ENCODE measurements at regions not wholly inside any gene's neighbourhood (a gene's known extent, or its start where the extent isn't known, plus 50 kb on each side); places are given as distances from the start of the nearest gene placed in this dataset.
"Not testable (repeated sequence)": the region's sequence is repeated elsewhere in the genome, so short reads cannot be mapped to it uniquely, and the experiment has no call there.

DNA sequence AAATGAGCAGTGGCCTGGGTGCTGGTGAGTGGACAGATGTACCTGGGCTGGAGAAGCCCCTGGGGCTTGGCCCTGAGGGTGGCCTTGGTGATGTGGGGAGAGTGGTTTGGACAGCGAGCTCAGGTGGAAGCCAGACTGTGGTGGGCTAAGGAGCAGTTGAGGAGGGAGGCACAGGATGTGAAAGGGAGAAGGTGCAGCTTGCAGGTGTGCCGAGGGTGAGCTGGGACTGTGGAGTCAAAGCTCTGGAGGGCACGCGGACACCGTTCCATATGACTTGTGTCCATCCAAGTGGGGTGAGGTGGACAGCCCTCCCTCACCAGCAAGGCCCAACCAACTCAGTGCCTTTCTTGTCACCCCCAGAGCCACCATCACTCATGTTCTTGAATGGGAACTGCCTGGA is 170.8 kb upstream of the ZNF267 start:
- DNase-seq = no peak

DNA sequence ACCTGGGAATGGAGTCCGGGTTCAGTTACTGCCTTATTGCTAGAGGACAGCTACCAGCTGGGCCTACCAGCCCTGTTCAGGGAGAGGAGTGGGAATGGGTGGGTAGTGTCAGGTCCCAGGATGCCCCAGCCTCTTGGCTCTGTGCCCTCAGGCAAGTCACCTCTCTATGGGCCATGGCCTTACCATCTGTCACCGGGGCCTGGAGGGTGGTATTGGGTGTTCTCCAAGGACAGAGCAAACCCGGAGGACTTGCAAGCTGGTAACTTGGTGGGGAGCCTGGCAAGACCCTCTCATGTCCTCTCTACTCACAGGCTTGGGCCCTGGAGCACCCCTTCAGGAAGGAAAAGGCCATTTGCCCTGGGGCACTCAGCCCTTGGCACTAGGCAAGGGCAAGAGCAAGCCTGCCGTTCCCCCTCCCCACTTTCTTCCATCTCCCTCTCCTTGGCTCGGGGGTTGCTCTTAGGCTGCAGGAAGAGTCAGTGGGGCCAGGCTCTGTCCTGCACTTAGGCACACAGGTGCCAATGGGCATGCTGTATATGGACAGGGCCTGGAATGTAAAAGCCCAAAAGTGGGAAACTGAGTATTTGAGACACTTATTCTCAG is 170.0 kb upstream of the ZNF267 start:
- DNase-seq = no peak

DNA sequence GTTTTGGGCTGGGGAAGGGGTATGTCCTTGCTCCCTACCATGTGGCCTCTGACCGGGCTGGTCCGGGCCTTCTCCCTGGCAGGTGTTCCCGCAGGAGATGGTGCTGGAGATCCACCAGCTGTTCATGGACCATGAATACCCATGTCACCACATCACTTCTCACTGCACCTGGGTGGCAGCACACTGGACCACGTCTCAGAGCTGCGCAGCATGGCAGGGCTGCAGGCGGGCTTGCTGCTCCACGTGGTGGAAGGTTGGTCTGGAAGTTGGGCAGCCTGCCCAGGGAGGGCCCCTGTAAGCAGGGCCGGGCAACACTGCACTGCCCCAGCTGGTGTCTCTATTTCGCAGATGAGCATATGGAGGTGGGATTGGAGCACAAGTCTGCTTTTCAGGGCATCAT is 169.5 kb upstream of the ZNF267 start:
- DNase-seq = no peak

DNA sequence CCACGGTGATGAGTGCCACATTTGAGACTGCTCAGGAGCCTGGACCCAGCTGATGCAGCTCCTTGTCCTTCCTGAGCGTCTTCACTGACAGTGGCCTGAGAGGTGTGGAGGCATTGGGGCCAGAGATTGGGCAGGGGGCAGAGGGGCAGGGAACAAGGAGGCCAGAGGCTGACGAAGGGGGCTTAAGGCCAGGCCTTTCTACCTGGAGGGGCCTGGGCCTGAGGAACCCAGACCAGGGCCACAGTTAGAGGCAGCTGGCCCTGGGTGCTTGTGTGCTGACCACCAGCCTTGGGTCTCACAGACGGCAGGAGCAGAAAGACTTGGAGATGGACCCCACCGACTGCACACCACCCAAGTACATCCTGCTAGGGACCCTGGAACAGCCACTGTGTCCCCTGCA is 168.2 kb upstream of the ZNF267 start:
- DNase-seq = no peak

DNA sequence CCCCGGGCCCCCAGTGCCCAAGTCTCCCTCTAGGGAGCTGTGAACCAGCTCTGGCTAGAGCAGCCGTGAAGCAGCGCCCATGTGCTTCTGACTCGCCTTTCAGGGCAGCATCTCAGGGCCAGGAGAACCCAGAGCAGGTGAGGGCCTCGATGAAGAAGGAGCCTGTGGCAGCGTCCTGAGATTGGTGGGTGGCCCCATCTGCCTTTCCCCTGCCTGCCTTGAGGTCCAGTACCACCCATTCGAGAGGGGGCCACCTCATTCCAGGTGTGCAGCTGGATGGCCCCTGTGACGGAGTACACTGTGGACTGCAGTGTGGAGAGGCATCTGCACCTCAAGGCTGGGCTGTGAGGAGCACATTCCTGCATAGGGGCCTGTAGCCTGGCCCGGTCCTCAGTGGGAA is 167.3 kb upstream of the ZNF267 start:
- DNase-seq = no peak

DNA sequence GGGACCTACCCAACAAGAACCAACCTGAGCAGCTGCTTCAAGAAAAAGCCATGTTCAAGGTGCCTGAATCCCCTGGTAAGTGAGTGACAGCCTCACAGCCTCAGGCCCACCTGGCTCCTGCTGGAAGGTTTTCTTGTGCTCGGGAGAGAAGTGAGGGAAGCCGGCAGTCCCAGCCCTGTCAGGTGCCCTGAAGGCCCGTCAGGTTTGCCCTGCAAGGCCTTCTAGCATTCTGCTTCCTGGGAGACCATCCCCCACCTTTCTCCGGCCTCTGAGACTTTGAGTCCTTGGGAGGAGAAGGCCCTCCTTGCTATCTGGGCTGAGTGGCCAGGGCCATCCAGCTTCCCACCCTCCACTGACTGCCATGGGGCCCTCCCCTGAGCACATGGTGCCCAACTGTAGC is 166.7 kb upstream of the ZNF267 start:
- no peak for DNase-seq

DNA sequence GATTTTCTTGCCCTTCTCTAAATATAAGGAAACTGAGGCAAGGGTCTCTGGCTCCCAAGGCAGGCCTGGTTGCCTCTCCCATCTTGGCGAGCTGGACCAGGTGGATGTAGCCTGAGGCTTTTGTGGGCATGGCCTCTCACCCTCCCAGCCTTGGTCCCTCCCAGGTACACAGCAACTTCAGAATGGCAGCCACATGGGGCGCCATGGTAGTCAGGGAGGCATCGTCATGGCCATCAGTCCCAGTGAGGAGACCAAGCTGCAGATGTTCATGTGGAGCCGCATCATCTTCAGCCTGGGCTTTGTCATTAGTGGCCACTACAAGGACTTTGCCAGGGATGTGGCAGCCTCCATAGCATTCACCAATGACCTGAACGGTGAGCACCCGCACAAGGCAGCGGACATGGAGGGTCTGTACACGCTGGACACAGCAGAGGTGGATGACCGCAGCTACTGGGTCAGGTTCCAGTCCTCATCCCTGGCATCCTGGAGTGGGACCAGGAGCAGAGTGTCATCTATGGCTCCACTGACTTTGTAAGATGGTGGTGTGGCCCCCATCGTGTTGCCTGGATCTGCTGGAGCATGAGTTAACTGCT is 165.8 kb upstream of the ZNF267 start:
- DNase-seq = no peak

DNA sequence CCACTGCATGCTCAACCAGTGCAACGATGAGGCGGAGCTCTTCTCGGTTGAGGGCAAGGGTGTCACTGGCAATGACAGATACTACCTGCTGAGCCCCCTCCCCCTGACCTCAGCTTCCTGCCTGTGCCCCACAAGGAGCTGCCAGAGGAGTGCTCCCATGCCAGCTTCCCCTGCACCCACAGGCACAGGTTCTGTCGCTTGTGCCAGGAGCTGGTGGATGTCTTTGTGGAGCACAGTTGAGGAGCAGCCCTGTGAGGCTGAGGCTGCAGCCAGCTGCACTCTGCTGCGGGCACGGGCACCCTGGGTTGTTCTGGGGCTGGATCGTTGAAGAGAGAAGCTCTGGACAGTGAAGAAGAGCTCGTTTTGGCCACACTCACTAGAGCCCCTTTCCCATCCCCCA is 165.3 kb upstream of the ZNF267 start:
- DNase-seq = no peak

DNA sequence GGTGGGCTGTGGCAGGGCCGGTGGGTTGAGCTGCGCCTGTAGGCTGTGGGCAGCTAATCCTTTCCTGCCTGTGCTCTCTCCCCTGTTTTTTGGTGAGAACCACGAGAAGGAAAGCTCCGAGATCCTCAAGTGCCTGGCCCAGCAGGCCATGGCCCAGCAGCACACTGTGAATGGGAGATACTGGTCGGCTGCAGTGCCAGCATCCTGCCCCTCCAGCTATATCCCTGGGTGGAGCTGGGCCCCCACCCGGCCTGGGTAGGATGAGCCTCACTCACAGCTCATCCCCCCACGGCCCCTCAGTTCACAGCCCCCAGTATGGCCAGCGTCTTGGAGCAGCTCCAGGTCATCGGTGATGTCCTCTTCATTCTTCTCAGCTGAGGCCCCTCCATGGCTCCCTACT is 164.4 kb upstream of the ZNF267 start:
- DNase-seq = no peak

DNA sequence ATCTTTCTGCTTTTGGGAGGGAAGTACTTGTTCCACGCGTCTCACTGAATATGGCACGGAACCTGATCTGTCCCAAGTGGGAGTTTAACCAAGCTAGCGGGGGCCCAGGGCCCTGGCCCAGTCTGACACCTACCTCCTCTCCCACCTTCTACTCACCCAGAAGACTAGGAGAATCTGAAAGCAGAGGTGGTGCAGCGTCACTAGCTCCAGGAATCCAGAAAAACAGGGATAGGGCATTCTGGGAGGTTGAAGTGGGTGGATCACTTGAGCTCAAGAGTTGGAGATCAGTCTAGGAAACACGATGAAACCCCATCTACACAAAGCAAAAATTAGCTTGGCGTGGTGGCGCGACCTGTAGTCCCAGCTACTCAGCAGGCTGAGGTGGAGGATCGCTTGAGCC is 163.5 kb upstream of the ZNF267 start:
- no peak for DNase-seq

DNA sequence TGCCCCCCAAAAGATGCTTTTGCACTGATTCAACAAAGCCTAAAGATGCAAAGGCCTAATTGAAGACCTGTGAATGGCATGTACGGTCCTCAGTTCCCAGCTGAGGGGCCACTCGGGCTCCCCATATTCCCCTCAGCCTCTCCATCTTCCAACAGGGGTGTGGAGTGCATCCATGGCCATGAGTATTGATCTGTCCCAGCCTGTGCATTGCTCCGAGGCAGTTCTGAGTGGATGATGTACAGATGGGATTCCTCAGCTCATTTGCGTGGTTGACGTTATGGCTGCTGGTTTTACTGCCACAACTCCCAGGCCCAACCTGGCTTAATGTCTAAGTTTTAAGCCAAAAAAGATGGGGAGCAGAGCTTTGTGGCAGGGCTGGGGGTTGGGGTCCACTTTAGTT is 162.7 kb upstream of the ZNF267 start:
- DNase-seq = no peak

DNA sequence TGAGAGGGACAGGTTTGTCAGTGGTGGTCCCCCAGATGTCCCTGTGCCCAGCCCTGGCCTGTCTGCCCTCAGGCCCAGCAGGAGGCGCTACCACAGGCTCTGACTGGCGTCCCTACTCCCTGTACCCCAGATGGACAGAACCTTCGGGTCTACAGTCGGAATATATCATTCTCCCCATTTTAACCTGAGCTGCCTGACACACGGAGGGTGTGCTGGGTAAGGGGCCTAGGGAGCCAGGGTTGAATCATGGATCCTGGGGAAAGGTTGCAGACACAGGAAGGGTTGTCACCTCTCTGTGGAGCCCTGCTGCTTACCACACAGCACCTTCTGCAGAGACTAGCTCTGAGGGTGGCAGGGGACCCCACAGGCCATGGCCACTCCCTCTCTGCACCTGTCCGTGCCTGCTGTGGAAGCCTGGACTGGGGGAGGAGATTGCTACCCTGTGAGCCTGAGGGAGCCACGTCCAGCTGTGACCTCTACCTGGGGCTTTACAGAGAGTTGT is 162.2 kb upstream of the ZNF267 start:
- DNase-seq = no peak

DNA sequence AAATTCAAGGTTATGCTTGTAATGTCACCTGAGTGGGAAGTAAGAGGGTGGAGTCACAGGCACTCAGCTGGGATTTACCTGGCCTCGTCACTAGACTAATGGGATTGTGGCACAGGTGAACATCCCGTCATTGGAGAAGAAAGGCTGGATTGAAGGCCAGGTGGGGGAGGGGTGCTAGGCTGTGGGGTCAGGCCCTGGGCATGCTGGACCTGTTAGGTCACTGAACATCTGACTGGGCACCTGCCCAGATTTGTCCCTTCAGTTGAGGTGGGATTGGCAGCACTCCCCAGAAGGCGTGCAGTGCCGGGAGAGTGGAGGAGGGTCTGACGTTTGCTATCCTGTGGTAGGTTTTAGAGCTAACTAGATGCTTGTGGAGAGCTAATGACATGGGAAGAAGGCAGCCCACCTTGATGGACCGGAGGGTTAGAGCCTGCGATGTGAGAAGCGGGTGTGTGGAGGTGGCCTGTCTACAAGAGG is 161.5 kb upstream of the ZNF267 start:
- no peak for DNase-seq

DNA sequence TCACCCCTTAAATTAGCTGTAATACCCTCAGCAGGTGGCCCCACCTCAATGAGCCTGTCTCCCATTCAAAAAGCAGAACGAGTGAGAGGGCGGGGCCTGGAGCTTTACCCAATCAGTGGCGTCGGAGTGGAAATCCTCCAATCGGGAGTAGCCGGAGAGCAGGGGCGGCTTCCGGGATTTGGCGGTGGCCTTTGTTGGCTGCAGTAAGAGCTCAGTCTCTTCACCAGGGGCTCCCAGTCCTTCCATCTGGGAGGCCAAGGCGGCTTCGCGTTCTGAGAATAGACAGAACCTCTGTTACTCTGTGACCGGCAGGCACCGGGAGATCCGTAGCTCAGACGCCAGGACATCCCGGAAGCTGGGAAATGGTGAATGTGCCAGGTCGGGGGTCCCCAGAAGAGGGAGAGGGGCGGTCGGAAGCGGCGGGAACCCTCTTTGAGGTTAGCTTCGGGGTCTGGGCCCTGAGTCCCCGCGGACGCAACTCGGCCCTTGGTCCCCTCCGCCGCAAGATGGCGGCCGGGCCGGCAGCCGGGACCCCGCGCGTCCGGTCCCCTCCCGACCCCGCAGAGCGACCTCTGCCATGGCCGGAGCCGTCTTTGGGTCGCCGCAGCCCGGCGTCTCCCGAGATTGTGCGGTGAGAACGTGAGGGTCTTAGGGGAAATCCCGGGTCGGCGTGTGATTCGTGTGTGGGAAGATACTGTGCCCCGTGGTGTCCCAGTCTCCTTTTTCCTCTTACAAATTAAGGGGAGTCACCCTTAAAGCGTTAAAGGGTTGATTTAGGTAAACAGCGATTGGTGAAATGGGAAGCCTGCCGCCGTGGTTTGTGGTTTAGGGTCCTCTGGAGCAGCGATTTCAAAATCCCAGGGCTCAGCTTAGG is 160.3 kb upstream of the ZNF267 start:
- DNase-seq = peak; percentile 97

DNA sequence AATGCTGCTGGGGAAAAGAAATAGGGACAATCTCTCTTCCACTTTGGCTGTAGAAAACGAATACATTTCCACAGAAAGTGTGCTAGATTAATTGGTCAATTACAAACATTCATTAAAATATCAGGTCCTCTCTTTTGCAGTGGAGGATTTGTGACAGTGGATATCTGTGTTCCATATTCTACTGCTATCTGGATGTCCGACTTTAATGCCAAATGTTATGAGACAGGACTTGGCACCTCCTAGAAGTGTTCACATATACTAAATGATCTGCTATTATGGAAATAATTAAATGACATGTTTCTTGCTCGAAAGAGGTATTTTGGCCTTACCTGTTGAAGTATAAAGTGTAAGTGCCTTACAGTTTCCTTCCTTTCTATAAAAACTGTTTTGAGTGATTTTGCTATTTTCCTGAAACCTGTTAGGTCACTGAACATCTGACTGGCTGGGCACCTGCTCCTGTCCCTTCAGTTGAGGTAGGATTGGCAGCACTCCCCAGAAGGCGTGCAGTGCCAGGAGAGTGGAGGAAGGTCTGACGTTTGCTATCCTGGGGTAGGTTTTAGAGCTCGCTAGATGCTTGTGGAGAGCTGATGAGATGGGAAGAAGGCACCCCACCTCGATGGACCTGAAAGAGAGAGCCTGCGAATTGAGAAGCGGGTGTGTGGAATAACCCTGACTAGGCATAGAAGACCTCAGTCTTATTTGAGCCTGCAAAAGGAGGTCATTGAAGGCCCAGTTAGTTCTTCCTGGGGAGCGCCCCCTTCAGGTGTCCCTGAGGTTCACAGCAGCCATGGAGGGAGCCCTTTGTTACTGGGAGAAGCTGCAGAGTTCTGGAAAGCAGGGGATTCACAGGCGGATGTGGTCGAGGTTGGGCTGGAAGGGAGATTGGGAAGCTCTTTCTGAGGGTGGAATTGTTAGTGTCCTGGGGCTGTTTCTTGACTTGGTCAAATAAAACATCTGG is 159.4 kb upstream of the ZNF267 start:
- no peak for DNase-seq

DNA sequence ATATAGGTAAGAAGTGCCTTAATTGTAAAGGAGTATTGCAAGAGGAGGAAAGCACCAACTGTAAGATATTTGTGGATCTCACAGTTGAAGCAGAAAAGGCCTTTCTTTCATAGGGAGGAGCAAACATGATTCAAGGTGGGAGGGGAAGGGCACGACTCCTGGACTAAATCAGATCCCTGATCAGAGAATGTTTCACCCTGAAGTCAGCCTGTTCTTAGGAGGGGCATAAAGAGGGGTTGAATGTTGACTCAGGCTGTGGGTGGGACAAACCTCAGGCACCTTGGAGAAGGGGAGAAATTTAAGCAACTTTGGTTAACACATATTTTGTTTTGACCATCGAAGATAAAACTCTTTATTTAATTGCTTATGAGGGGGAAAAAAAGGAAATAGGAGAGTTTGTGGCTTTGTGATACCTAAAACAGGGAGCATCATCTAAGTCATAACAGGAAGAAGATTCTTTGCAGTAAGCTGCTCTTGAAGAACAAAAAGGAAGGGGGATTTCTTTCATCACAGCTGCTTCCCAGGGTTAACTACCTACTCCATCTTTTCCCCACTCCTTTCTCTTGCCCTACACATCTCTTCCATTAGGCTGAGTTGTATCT is 158.6 kb upstream of the ZNF267 start:
- DNase-seq = no peak

DNA sequence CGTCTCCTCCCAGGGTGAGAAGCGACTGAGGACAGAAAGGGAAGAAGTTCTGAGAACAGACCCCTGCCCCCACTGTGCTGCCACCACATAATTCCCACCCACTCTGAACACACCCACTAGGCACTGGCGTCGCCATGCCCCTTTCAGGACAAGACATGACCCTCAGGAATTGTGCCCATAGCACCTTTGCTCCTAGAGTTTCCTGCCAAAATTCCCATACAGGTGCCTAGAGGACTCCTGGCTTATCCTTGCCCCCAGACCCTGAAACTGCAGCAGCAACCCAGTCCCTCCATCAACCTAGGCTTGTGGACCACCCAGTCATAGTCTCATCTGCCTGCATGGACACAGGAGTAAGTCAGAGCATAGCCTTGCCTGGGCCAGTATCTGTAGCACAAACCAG is 157.7 kb upstream of the ZNF267 start:
- DNase-seq = no peak

DNA sequence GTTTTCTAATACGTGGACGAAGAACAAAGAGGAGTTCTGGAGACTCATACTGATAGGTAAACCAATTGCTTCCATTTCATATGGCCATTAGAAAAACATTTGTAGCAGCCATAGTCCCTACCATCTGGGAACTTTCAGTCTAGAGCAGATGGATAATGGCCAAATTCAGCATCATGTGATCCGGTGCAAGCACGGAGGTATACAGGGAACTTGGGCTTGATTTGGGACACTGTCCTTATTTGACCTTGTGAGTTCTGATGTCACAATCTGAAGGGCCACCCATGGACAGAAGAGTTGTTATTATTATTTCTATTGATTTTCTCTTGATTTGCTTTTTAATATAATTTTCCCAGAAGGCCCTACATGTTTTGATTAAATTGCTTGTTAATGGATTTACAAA is 154.6 kb upstream of the ZNF267 start:
- DNase-seq = no peak

DNA sequence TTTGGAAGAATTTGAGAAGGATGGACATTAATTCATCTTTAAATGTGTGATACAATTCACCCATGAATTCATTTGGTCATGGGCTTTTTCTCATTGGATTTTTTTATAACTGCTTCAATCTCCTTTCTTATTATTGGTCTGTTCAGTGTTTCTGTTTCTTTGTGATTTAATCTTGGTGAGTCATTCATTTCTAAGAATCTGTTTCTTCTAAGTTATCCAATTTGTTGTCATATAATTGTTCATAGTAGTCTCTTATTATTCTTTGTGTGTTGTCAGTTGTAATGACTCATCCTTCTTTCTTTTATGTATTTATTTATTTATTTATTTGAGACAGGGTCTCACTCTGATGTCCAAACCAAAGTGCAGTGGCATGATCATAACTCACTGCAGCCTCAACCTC is 146.1 kb upstream of the ZNF267 start:
- DNase-seq = no peak

DNA sequence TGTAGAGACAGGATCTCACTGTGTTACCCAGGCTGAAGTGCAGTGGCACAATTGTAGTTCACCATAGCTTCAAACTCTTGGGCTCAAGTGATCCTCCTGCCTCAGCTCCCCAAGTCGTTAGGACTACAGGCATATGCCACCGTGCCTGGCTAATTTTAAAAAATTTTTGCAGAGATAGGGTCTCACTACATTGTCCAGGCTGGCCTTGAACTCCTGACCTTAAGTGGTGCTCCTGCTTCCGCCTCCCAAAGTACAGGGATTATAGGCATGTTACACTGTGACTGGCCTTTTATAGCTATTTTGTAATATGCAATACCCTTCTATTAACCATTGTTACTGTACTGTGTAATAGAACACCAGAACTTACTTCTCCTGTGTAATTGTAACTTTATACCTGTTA is 139.3 kb upstream of the ZNF267 start:
- no peak for DNase-seq

DNA sequence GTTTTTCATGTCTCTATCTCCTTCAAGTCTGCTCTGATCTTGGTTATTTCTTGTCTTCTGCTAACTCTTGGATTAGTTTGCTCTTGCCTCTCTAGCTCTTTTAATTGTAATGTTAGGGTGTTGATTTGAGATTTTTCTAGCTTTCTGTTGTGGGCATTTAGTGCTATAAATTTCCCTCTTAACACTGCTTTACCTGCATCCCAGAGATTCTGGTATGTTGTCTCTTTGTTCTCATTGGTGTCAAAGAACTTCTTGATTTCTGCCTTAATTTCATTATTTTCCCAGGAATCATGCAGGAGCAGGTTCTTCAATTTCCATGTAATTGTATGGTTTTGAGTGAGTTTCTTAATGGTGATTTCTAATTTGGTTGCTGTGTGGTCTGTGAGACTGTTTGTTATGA is 128.5 kb upstream of the ZNF267 start:
- not testable (repeated sequence) for DNase-seq

DNA sequence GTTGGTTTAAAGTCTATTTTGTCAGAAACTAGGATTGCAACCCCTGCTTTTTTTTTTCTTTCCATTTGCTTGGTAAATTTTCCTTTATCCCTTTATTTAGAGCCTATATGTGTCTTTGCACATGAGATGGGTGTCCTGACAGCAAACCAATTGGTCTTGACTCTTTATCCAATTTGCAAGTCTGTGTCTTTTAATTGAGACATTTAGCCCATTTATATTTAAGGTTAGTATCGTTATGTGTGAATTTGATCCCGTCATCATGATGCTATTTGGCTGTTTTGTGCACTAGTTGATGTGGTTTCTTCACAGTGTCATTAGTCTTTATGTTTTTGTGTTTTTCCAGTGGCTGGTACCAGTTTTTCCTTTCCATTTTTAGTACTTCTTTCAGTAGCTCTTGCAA is 127.7 kb upstream of the ZNF267 start:
- no peak for DNase-seq

Data from NCI-H1105 (cell line).